ENCODE measurements at regions not wholly inside any gene's neighbourhood (a gene's known extent, or its start where the extent isn't known, plus 50 kb on each side); places are given as distances from the start of the nearest gene placed in this dataset.

DNA sequence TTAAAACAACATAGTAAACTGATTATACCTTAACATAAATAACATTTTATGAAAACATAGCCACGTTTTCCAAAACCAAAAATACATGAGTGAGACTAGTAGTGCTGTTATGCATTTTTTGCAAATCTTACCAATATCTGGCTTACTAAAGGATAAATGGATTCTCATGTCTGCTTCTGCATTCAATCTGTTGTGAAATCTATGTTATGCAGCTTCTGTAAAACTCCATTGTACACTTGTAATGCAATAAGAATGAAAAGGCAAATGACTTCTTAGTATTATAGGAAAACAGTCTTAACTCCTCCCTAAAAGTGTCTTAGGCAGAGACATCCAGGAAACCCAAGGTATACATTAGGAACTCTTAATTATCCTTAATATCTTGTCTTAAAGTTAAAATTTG lies 330.9 kb upstream of the THBS1 start:
- TF ChIP-seq, protein P1, sequence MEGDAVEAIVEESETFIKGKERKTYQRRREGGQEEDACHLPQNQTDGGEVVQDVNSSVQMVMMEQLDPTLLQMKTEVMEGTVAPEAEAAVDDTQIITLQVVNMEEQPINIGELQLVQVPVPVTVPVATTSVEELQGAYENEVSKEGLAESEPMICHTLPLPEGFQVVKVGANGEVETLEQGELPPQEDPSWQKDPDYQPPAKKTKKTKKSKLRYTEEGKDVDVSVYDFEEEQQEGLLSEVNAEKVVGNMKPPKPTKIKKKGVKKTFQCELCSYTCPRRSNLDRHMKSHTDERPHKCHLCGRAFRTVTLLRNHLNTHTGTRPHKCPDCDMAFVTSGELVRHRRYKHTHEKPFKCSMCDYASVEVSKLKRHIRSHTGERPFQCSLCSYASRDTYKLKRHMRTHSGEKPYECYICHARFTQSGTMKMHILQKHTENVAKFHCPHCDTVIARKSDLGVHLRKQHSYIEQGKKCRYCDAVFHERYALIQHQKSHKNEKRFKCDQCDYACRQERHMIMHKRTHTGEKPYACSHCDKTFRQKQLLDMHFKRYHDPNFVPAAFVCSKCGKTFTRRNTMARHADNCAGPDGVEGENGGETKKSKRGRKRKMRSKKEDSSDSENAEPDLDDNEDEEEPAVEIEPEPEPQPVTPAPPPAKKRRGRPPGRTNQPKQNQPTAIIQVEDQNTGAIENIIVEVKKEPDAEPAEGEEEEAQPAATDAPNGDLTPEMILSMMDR (IDR thresholded peaks at IDR 0.05; ENCODE audit: extremely low read depth in 1 of 2, insufficient read depth in 1 of 2, low read depth in 1 of 2, low read length in 2 of 2): no peak
- no peak for TF ChIP-seq POLR2A (IDR thresholded peaks at IDR 0.05; ENCODE audit: low read depth, low read length)
- no peak for TF ChIP-seq POLR2AphosphoS5 (IDR thresholded peaks at IDR 0.05; ENCODE audit: insufficient read depth, low read depth, low read length)
- no peak for TF ChIP-seq EZH2 (IDR thresholded peaks at IDR 0.05; ENCODE audit: borderline replicate concordance, low read depth, low read length, severe bottlenecking)
- no peak for TF ChIP-seq JUN (IDR thresholded peaks at IDR 0.05; ENCODE audit: borderline replicate concordance, insufficient read depth, insufficient read length, low read depth)

Data from endothelial cell of umbilical vein (primary cell).